ENCODE measurements at regions not wholly inside any gene's neighbourhood (a gene's known extent, or its start where the extent isn't known, plus 50 kb on each side); places are given as distances from the start of the nearest gene placed in this dataset.

GRCh38 chr5:18027241-18027867, 393.1 kb downstream of the TAF11L14 start:
- no peak for DNase-seq (ENCODE audit: extremely low read depth in 1 of 2, low read depth in 1 of 2)

- DNase-seq (ENCODE audit: extremely low read depth in 1 of 2, low read depth in 1 of 2), result no peak
Observed at GRCh38 chr5:18028036-18028435, 393.8 kb downstream of the TAF11L14 start.

DNA sequence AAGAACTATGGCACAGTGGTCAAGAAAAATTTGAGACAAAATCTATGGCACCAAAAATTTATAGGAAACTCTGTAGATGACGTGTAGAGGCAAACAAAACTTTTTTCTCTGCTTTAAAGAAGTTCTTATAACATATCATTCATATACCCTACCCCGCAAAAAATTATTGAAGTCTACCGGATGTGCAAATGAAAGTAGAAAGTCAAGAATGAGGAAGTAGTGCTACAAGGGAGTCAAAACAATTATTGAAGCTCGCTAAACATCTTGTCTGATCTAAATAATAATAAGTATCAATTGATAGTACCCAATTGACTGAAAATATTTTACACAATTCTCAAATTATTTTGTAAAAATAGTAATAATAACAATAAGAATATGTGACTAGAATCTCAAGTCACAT, 398.5 kb downstream of the TAF11L14 start:
- DNase-seq (ENCODE audit: extremely low read depth in 1 of 2, low read depth in 1 of 2), result no peak

DNA sequence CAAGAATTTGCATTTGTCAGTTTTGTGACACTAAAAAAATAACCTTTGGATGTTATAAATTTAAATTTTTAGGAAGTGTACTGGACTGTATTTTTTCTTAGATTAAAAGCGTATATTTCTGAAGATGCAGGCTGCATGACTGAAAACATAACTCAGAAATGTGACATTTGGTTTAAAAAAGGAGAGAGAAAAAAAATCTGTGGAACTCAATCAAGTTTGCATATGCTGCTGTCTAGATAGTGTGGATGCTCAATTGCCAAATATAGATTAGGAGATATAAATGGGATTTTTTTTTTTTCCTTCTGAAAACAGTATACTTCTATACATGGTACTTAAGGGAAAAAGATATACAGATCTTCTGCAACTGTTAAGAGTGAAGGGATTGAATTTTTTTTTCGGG, 402.3 kb downstream of the TAF11L14 start:
- DNase-seq (ENCODE audit: extremely low read depth in 1 of 2, low read depth in 1 of 2), result no peak

DNA sequence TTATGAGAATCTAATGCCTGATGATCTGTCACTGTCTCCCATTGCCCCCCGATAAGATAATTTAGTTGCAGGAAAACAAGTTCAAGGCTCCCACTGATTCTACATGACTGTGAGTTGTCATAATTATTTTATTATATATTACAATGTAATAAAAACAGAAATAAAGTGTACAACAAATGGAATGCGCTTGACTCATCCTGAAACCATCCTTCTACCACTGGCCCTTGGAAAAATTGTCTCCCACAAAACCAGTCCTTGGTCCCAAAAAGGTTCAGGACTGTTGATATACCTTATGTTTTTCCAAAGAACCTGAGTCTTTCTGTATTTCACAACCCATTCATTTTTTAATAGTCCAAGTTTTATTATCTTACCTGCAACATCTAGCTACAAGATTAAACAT, 403.5 kb downstream of the TAF11L14 start:
- no peak for DNase-seq (ENCODE audit: extremely low read depth in 1 of 2, low read depth in 1 of 2)

DNA sequence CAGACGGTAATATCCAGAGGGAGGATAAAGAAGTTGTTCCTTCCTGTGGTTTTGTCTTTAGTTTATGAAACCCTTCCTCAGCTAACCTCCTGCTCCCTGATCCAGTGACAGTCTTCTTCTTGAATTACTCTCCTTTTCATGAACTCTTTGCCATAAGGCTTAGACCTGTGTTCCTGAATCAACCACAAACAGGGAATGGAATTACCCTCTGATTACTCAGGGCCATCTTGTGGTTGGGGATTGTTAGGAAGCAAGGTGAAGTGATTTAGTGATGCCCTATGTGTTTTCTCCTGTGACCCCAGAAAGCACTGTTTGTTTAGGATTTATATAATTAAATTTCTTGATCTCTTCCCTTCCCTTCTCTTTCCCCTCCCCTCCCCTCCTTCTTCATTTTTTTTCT, 409.1 kb downstream of the TAF11L14 start:
- no peak for DNase-seq (ENCODE audit: extremely low read depth in 1 of 2, low read depth in 1 of 2)

GRCh38 chr5:18048449-18048848, 414.2 kb downstream of the TAF11L14 start:
- DNase-seq (ENCODE audit: extremely low read depth in 1 of 2, low read depth in 1 of 2), result no peak

GRCh38 chr5:18050345-18050744, 416.1 kb downstream of the TAF11L14 start:
- DNase-seq (ENCODE audit: extremely low read depth in 1 of 2, low read depth in 1 of 2), result no peak

DNA sequence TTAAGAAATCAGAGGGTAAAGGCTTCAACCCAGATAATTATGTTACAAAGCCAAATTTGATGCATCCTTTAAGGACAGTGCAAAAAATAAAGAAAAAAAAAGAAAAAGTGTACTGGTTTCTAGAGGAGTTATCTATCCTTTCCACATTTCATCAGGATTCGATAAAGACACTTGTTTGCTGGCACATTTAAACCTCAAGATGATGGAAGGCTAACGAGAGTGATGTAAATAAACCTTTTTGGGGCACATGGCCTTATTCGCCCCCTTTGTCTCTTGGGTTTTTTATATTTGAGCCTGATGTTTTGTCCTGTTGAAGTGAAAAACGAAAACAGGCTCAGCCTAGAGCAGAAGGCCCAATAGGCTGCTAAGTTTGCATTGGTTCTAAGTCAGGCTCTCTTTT, 416.5 kb downstream of the TAF11L14 start:
- DNase-seq (ENCODE audit: extremely low read depth in 1 of 2, low read depth in 1 of 2), result no peak

GRCh38 chr5:18051953-18052352, 417.7 kb downstream of the TAF11L14 start:
- no peak for DNase-seq (ENCODE audit: extremely low read depth in 1 of 2, low read depth in 1 of 2)

DNA sequence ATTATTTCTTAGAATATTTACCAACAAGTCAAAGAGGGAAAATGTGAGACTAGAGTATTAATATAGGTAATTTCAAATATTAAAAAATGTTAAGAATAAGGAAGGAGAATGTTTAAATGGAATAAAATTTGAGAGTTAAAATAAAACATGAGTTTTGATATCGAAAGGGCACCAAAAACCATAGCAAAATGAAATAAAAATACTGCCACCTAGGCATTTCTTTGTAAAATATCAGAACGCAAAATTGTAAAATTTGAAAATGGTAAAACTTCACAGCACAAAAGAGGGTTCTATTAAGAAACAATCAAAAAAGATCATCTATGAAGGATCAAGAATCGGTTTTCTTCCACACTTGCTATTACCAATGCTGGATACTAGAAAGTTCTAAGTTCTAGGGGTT, 418.3 kb downstream of the TAF11L14 start:
- no peak for DNase-seq (ENCODE audit: extremely low read depth in 1 of 2, low read depth in 1 of 2)

DNA sequence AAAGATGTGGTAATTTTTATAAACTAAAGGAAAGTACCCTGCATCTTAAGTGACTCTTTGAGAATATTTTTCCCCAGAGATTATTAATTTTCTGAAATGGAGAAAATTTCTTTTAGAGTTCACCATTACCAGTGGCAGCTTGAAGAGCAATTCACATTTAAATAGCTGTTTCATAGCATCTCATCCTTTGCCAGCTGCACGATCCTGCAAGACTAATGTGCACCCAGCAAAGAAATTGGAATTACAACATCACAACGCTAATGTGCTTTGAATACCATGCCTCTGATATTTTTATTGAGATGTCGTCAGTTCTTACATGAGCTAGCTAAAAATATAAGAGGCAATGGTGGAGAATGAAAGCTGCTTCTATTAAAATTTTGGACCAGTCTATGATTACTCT, 423.5 kb downstream of the TAF11L14 start:
- DNase-seq (ENCODE audit: extremely low read depth in 1 of 2, low read depth in 1 of 2), result no peak

DNA sequence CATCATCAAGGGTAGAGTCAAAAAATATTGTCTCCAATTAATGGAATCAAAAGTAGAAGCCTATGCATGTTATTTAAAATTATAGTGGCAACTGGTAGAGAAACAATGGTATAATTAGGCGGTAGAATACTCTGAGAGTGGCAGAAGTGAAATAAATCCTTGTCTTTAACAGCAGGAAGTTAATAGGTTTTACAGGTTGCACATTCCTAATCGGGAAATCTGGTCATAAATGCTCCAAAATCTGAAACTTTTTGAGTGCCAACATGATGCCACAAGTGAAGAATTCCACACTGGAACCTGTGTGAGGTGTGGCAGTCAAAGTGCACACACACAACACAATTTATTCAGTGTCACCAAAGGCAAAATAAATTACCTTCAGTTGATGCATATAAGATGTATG, 433.4 kb downstream of the TAF11L14 start:
- no peak for DNase-seq (ENCODE audit: extremely low read depth in 1 of 2, low read depth in 1 of 2)

- no peak for DNase-seq (ENCODE audit: extremely low read depth in 1 of 2, low read depth in 1 of 2)
Observed at GRCh38 chr5:18068826-18069225, 434.6 kb downstream of the TAF11L14 start.

- no peak for DNase-seq (ENCODE audit: extremely low read depth in 1 of 2, low read depth in 1 of 2)
Observed at GRCh38 chr5:18069790-18070189, 435.5 kb downstream of the TAF11L14 start.

DNA sequence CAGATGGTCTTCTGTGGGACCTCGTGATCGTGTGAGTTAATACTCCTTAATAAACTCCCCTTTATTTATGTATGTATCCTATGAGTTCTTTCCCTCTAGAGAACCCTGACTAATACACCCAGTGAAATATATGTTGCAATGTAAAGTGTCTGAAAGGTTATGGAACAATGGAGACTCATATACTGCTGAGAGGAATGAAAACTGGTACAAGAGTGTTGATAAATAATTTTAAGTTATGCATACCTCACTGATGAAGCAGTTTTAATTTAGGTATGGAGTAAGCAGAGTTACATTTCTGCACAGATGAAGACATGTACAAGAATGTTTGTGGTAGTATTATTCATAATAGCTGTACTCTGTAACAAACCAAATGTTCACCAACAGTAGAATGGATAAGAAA, 438.3 kb downstream of the TAF11L14 start:
- DNase-seq (ENCODE audit: extremely low read depth in 1 of 2, low read depth in 1 of 2), result no peak

DNA sequence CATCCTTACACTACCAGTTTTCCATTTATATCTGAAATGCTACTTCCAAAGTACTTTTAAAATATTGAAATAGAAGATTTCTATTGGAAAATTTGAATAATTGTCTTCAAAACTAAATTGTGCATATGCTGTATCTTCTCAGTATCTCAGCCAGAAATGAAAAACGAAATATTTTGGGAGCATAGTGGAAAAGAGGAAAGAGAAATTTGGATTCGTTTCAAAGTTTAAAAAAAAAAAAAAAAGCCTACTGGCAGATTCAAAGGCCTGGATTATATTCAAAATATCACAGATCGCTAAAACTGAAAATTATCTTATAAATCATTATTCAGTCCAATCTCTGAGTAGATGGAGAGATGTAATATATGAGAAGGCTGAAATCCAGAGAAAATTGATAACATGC, 440.7 kb downstream of the TAF11L14 start:
- DNase-seq (ENCODE audit: extremely low read depth in 1 of 2, low read depth in 1 of 2), result no peak

DNA sequence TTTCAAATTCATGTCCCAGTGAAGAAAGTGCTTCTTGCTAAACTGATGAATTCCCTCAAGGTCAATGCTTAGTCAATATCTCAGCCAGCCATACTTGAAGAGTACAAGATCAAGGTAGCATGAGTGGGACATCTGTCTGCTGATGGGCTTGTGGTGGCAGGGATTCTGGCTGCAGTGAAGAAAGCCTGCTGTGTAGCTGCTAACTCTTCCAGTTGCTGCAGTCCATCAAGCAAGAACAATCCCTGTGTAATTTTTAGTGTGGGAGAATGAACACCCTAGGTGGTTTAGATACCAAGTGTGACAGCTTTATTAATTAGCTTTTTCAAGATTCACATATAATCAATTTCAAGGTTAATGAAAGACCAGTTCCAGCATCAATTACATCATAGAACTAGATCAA, 443.9 kb downstream of the TAF11L14 start:
- no peak for DNase-seq (ENCODE audit: extremely low read depth in 1 of 2, low read depth in 1 of 2)

- DNase-seq (ENCODE audit: extremely low read depth in 1 of 2, low read depth in 1 of 2), result no peak
Observed at GRCh38 chr5:18079831-18080230, 445.6 kb downstream of the TAF11L14 start.

GRCh38 chr5:18088020-18088579, 453.8 kb downstream of the TAF11L14 start:
- DNase-seq (ENCODE audit: extremely low read depth in 1 of 2, low read depth in 1 of 2), result no peak

- DNase-seq (ENCODE audit: extremely low read depth in 1 of 2, low read depth in 1 of 2), result no peak
Observed at GRCh38 chr5:18090177-18090576, 455.9 kb downstream of the TAF11L14 start.

GRCh38 chr5:18091142-18091541, 456.9 kb downstream of the TAF11L14 start:
- no peak for DNase-seq (ENCODE audit: extremely low read depth in 1 of 2, low read depth in 1 of 2)

DNA sequence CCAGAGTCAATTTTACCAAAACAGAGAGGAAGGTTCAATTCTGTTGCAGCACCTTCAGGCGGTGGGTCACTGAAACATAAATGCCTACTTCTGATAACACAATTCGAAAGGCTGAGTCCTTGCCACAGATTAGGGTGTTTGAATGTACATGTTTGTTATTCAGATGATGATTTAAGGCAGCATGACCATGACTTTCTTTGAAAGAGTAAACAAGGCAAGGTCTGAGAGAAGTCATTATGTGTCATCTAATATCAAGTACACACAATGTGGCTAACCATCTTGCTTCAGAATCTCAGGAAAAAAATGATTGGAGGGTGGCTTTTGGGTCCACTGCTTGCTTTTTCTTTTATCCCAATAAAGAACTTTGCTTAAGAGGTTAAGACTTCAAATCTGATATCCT, 457.5 kb downstream of the TAF11L14 start:
- no peak for DNase-seq (ENCODE audit: extremely low read depth in 1 of 2, low read depth in 1 of 2)
